GM19455 (cell line): ENCODE measurements at regions not wholly inside any gene's neighbourhood (a gene's known extent, or its start where the extent isn't known, plus 50 kb on each side); places are given as distances from the start of the nearest gene placed in this dataset.
A peak's percentile ranks its signal among the peaks of the same experiment; 100 is the strongest.

Experiments used
- ATAC-seq: cut with Tn5 transposase; IDR thresholded peaks from one replicate; pipeline ENCODE4 v1.9.1; 2021; ENCODE audit not compliant: unreplicated experiment

DNA sequence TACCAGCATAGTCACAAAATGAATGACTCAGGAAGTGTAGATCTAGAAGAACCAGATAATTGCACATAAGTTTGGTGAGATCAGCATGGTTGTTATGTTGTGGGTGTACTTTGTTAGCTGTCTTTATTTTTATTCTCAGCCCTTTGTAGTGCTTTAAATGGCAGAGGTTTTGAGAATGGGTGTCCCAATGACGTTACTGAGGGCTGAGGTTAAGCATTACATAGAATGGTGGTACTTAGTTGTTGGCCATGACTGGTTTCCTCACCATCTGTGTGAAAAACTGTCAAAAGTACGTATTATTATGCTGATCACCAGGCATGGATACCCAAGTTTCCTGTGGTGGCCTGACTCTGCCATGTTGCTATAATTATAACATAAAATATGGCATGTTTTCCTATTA, 165.8 kb downstream of the UBE2E3 start:
- no peak for ATAC-seq

DNA sequence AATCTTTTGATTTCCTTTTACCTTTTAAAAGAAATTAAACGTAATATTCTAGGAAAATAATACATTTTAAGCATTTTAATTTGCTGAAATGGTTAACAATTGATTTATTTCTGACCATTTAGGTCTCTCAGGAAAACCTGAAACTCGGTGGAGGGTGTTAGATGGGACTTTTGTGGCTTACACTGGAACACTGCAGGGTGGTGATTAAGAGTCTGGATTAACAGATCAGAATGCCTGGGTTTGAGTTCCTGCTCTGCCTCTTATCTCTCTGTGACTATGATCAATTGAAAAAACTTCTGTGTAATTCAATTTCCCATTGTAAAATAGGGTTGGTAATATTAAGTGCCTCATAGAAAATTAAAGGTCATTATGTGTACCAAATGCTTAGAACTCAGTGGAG, 168.7 kb downstream of the UBE2E3 start:
- ATAC-seq: no peak

DNA sequence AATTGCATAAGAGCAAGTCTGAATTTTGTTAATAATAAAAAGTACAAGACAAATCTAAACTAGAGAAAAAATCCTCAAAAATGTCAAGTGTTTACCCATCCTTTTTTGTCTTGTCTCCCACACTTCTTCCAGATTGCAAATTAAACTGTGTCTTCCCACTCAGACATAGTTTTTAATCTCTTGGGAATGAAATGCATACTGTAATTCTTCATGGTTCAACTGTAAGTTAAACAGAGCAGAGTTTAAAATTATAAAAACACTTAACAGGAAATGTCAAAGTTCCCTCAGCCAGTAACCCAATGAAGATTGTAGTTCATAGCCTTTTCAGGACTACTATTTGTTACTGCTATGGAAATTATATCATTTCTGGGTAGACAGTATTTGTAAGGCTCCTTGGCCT, 171.8 kb downstream of the UBE2E3 start:
- no peak for ATAC-seq

DNA sequence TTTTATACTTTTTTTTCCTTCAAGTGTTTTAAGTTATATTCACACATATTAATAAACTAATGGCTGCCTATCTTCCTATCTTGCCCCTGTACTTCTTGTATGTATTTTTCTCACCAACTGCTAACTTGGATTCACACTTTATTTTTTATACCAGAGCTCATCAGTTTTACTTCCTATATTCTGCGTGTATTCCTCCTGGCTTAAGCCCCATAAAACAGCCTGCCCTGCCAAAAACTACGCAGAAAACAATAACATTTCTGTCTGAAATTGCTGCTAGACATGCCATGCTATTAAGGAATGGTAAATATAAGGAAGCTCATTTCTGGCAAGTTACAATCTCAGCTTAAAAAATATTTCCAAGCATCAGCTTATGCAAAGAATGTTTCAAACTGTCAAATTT, 172.3 kb downstream of the UBE2E3 start:
- ATAC-seq: no peak

DNA sequence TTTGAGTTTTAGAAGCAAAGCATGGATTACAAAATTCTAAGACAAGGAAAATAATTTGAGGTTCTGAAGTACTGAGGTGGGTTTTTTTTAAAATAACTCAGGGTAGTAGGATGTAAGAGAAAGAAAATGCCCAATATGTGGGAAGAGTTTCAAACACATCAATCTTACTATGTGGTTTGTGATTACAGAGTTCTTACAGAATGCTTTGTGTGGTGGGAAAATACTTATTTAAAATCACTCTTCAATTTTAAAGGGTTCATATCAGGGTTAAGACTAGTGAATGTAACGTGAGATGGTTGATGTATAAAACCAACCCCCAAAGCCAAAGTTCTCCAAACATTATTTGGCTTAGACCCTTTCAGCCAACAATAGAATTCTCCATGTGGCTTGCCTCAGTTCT, 173.5 kb downstream of the UBE2E3 start:
- ATAC-seq: no peak

DNA sequence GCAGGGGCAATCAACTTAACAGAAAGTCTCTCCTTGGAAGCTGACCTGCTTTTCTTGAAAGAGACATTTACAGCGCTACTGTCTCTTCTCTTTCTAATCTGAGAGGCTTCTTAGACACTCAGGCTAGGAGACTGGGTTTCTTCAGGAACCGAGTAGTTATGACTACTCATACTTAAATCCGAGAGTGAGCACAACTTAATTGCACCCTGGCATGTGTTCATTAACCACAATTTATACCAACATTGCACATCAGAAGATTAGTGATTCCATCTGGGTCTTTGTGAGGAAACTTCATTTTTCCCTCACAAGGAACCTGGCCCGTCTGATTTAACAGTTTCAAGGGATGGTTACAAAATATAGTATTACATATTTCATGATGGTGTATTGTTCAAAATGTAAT, 176.9 kb downstream of the UBE2E3 start:
- ATAC-seq: no peak

DNA sequence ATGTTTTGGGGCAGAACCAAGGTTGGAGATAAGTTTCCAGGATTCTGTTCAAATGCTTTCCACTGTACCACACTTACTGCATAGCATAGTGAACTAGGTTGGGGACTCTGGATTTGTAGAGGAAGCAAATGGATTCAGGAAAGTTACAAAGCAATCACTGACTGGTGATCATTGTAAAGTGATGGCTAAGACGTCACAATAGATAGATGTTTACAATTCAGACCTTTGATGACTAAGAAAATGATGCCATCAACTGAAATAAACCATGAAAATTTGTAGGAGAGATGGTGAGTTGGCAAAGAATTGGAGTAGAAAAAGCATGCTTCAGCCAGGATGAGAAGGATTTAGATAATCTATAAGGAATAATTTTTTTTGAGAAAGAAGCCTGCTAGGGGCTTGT, 178.0 kb downstream of the UBE2E3 start:
- ATAC-seq: no peak

DNA sequence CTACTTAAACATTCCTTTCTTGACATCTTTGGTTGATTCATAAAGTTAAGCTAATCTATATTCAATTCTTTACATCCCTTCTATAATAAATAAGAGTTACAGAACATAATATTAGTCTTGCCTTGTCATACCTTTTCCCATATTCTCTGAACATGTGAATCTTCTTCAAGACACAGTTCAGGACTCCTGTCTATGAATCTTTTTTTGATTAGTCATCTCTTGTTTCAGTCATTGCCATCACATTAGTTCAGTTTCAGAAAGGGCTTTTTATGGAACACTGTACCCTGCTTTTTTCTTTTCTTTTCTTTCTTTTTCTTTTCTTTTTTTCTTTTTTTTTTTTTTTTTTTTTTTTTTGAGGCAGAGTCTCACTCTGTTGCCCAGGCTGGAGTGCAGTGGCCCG, 181.2 kb downstream of the UBE2E3 start:
- no peak for ATAC-seq

DNA sequence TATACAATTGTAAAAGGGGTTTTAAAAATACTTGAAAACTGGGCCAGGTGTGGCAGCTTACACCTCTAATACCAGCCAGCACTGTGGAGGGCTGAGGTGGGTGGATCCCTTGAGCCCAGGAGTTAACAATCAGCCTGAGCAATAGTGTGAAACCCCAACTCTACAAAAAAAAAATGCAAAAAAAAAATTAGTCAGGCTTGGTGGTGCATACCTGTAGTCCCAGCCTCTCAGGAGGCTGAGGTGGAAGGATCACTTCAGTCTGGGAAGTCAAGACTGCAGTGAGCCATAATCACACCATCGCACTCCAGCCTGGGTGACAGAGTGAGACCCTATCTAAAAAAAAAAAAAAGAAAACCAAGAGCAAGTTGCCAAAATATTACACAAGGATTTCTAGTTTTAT, 182.7 kb downstream of the UBE2E3 start:
- ATAC-seq: no peak

DNA sequence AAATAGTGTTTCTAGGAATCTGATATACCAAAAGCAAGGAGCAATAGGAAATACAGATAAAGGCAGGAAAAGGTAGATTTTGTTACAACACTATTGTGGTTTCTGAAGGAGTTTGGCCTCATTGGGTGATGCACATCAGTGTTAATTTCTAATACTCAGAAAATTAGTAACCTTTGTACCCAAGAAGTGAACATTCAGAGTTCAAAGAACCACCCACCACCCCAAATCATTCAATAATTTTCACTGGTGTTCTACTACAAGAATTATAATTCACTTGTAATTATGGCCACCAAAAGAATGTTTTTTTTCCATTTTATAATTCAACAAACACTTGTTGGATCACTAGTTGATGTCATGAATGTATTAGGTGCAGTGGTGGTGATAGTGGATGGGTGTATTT, 183.3 kb downstream of the UBE2E3 start:
- no peak for ATAC-seq

DNA sequence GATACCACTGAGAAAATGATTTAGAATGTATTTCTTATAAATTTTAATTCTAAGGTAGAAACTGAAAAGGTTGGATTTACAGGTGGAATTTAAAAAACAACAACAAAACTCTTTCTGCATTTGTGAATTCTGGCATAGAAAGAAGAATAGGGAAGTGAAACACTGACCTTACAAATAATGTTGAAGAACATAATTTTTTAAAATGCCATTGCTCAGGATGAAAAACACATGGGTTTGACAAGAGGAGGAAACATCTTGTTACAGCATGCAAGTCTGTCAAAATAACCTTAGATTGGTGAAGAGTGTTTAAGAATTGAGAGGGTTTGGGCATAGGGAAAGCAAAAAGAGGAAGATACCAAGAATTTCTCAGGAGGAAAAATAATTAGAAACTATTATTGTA, 184.3 kb downstream of the UBE2E3 start:
- ATAC-seq: no peak

DNA sequence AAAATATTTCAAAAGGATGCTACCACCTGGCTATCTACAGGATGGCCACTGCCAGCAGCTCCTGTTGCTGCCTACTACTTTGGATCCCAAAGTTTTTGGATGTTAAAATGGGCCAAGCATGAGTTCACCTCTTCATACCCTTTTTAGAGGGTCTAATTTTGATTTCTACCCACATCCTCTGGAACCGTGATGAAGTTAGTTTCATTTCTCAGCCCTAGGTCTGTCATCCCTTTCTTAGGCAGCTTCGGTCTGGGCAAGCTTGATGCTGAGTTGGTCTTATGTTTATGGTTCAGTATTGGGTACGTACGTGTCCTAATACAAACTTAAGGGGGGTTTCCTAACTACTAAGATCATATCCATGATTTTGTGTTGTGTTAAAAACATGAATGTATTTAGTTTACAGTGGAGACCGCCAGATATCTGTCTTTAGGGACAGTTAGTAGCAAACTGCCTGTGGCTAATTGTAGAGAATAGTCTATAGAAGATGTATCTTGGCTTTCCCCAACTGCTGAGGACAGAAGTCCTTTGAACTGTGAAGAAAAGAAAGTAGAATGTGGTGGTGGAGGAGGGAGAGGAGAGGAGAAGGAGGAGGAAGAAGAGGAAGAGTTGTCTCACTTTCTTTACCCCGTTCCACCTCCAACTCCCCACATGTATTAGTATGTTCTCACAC, 184.9 kb downstream of the UBE2E3 start:
- no peak for ATAC-seq

DNA sequence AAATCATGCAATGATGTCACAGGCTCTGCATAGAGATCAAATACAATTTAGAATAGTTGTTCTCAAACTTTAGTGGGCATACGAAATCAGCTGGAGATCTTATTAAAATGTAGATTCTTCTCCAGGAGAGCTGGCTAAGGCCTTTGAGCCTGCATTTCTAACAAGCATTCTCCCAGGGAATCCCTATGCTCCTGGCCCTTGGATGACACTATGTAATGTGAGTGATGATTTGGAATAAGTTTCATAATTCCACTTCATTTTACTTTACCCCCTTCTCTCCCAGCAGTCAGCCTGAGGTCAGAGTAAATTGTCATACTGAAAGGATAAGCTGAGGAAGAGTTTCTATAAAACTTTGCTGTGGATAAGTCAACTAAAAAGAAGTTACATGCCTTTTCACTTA, 189.1 kb downstream of the UBE2E3 start:
- ATAC-seq: no peak

DNA sequence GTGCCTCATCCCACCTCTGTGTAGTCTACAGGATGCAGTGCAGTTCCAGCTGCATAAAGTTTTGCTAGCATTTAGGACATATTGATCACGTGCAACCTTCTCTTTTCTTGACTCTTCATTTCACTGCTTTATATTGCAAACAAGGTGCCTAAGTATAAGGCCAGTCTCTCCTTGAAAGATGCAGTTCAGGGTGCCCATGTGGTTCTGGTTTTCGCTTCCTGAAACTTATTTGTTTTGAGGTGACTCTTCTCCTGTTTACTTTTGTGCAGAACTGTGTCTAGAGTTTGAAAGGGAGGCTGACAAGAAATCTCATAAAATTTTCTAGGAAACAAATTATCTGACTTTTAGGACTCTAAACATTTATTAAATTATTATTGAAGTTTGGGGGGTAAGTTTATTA, 189.9 kb downstream of the UBE2E3 start:
- ATAC-seq: no peak

DNA sequence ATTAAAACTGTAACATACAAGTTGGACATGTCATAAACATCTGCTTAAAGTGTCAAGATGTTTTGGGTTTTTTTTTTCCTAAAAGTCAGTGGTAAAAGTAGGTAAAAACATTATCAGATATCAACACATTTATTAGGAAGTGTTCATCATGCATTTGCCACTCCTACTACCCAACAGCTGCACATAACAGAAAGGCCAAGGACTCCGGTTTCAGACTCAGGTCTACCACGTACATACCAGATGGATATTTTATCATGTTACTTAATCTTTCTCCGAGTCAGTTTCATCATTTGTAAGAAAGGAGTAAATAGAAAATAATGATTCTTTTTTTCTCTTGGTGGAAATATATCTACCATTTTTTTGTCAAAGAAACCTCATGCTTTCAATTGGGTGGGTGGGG, 192.3 kb downstream of the UBE2E3 start:
- ATAC-seq: no peak

DNA sequence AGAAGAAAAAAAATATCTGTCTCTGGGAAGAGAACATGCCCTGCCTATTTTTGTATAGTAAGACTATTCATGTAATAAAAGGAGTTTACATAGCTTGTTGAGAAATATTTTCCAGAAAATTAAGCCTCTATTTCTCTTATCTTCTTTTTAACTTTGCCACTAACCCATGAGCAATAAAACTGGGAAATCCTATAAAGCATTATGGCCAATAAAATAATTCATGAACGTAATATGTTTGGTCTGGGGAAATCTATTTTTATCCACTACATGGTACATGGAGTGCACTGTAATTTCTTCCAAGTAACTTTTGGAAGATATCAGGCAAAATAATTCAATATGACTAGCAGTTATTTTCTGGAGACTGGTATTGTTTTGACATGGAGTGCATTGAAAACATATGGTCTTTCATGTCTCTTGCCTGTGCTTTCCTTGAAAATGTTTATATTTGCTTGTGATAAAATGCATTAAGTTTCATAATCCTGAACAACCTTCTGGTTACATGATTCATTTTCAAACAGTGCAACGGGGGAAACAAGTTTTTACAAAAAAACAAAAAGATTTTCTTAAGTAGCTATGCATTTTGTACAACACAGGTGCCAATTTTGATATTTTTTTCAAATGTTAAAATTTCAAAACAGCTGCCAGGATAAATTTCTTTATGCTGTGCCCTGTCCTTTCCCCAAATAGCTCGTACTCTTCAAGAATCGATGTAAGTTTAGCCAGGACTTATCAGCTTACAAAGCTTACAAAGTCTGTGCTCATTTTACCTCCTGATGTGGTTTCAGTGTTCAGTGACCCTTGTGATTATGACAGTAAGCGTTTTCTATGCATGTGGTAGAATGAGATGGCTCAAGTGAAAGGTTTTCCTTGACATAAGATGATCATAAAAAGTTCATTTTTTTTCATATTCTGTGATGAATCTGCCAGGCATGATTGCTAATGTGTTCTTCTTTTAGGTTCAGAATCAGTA, 194.5 kb downstream of the UBE2E3 start:
- ATAC-seq: no peak

DNA sequence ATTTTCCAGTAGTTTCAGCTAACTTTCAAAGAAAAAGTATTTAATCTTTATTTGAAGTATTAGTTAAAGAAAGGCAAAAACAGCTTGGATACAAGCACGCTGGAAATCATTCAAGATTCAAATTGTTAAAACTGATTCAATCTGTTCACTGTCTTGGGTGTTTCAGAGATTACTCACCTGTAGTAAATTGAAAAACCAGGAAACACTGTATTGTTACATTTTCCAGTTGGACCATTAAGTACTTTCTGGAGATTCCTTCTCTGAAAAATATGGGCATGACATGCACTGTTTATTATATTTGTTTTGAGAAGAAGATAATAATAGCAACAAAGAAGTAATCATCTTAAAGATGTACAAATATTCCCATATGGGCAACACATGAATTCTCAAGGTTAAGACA, 196.1 kb downstream of the UBE2E3 start:
- ATAC-seq: no peak

DNA sequence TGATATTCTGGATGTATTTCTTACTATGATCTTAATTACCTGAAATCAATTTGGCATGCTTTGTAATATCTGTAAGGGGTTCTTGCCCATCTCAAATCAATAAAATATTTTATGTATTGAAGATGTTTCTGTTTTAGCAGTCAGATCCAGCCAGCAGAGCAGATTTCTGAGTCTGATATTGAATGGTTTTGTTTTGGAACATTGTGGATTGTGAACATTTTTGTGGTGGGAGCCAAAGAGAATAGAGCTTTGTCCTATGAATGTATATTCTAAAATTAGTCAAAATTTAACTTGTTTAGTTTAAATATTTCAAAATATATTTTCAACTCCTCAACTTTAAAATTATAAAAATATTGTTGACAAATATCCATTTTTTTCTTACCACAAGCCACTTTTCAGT, 197.0 kb downstream of the UBE2E3 start:
- no peak for ATAC-seq

DNA sequence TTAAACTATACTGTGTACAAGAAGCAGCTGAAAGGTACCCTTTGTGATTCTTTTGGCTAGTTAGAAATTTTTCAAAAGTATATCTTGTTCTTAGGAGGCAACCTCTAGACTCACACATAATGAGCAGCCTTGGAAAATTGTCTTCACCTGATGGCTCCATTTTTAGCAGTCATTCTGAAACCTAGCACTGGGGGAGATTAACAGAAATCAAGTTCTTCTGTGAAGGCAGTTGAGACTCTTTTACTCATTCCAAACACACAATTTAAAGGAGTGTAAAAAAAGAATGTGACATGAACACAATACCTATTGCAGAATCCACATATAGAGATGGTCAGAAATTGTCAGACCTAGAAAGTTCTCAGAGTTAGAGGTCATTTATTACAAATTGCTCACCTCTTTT, 197.7 kb downstream of the UBE2E3 start:
- ATAC-seq: no peak

DNA sequence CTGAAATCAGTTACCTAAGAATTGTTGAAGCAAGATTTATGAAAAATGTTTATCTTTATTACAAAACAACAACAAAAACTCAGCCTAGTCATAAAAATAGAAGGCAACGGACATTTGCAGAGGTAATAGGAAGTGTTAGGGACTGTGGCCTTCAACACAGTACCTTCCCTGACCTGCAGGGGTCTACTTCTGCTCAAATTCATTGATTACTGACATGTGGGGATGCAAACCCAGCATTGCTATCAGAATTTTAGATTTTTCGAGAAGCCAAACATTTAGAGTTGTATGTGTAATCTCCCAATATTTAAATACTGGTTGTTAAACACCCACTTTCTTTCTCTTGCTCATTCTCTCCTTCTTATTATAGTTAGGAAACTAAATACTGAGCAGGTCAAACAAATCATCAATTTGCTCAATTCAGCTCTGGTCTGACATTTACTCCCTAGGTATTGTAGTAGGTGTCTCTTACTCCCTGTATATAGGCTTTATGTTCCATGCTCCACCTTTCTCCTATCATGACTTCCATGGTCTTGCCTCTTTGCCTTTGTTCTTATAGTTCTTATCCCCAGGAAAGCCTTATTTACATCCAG, 198.5 kb downstream of the UBE2E3 start:
- ATAC-seq: peak; percentile 67

DNA sequence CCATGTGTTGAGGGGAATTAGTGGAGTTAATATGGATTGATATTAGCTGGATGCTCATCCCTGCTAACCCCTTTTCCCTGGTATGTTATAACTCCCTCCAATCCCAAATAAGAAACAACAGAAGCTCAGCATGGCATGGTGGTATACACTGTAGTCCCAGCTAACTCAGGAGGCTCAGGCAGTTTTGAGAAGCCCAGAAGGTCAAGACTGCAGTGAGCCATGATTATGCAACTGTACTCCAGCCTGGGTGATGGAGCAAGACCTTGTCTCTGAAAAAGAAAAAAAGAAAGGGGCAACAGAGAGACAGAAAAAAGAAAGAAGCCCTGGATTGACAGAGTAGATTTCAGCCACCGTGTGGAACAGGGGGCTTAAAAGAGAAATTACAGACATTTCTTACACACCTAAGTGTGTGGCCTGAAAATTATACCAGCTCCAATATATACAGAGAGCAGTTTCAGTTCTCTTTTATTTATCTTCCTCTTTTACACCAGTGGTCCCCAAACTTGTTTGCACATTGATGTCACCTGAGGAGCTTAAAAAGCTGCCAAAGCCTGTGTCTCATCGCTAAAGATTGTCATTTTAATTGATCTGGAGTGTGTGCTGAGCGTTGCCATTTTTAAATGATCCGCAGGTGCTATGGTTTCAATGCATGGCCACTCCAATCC, 203.6 kb downstream of the UBE2E3 start:
- peak; percentile 98 for ATAC-seq

DNA sequence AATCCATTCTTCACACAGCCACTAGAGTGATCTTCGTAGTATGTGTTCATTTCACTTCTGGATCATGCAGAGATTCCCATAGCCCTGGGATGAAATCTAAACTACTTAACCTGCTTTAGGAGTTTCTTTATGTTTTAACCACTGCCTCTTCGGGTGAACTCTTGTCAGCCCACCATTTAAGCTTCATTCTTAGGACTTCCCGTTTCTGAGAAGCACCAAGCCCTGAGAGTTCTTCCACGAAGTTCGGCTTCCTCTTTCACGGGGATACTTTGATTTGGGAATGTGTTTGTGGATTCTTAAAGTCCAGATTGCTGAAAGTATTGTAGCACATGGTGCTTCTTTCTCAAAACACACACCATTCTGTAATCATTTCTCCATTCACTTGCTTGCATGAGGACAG, 205.0 kb downstream of the UBE2E3 start:
- no peak for ATAC-seq
